ENCODE measurements at regions not wholly inside any gene's neighbourhood (a gene's known extent, or its start where the extent isn't known, plus 50 kb on each side); places are given as distances from the start of the nearest gene placed in this dataset.
"Not testable (repeated sequence)": the region's sequence is repeated elsewhere in the genome, so short reads cannot be mapped to it uniquely, and the experiment has no call there.

DNA sequence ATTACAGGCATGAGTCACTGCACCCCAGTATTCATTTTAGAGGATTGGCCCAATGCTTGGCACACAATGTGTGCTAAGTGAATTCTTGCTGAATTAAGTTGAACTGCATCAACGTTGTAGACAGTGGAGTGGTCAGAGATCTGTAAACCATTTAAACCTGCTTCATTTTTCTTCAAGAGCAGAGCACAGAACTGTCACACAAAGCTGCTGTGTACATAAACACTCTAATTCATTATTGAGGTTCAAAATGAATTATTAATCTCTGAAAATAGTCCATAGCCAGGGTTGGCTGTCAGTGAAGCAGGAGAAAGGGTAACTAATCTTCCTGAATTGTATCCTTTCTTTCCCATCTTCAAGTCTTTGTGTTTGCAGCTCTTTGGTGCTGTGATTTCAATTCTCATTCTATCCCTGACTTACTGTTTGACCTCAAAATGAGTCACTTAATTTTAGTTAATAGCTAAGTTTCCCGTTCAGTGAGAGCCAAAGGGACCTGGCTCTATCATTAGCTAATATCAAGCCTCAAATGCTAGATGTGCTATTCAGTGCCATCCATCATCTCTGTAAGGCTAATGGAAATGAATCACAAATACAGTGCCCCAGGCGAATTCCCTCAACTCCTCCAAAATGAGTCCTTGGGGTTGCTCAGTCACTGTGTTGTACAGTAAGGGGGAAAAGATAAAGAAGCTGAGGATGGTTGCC is 77.0 kb upstream of the TSC22D1 start:
- no peak for DNase-seq

DNA sequence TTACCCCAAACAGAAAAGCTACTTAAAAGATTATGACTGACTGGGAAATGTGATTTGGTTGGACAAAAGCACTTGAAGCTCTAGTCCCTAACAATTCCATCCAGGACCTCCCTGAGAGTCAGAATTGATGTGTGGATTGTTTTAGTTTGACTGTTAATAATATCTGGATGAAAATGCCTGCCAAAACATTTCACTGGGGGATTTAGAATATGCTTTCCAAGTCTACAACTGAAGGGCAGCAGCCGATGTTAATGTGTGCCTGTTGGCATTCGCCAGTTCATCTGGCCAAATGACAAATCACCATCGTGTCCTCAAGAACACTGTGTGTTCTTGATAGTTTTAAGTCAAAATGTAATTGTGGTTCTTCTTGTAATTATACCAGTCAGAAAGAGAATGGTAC is 76.0 kb upstream of the TSC22D1 start:
- DNase-seq = no peak

DNA sequence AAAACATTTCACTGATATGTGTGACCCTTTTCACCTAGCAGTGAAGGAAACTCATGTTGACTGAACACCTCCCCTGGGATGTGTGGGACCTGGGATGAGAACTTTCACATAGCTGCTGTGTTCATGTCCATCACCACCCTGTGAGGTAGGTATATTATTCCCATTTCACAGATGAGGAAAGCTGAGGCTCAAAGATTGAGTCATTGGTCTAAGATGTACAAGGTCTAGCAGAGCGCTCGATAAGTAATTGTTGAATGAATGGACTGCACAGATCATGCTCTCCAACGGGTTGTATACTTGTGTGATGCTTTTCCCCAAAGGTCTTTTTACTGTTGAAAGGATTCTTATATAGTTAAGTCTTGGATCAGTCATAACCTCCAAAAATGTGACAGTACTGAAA is 75.6 kb upstream of the TSC22D1 start:
- no peak for DNase-seq

DNA sequence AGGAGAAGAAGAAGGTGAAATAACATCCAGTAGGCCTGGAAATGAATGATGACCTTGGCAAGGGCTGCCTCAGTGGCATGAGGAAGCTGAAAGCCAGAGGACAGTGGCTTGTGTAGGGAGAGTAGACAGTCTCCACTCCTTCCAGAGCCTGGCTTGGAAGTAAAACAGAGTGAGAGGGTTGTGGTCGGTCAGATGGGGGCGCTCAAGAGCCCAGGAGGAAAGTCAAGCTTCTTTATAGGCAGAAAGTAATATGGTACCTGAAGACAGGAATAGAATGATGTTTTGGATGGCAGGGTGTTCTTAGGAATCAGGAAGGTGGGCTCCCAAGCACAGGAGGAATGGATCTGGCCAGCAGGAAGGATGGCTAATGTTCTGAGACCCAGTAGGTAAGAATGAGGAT is 75.1 kb upstream of the TSC22D1 start:
- DNase-seq = peak in 1 of 2 donors; percentile 30

DNA sequence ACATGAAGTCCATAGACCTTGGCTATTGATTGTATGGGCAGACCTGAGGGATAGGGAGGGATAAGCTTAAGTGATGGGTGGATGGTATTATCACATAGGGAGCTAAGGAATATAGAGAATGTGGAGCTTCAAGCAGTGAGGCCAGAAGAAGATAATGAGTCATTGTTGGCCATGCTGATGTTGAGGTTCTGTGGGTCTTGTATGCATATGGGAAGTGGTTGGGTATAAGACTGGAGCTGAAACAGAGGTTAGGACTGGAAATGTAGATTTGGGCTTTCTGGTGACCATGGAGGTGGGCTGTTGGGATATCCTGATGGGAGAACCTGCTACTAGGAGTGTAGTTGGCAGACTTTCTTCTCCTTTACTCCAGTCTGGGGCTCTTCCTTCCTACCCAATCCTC is 73.7 kb upstream of the TSC22D1 start:
- no peak for DNase-seq

DNA sequence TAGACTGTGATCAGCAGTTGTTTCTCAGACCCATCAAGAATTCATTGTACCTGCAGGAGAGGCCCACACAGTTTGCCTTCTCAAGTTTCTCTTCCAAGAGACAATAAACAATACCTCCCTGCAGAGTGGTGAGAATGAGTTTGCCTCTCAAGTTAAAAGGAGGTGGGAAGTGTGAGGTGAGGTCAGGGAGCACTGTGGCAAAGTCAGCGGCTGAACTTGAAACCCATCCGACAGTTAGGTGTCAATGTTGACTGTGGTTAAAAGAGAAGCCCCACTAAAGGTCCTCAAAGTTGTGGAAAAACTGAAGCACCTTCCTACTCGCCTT is 72.9 kb upstream of the TSC22D1 start:
- DNase-seq = no peak

DNA sequence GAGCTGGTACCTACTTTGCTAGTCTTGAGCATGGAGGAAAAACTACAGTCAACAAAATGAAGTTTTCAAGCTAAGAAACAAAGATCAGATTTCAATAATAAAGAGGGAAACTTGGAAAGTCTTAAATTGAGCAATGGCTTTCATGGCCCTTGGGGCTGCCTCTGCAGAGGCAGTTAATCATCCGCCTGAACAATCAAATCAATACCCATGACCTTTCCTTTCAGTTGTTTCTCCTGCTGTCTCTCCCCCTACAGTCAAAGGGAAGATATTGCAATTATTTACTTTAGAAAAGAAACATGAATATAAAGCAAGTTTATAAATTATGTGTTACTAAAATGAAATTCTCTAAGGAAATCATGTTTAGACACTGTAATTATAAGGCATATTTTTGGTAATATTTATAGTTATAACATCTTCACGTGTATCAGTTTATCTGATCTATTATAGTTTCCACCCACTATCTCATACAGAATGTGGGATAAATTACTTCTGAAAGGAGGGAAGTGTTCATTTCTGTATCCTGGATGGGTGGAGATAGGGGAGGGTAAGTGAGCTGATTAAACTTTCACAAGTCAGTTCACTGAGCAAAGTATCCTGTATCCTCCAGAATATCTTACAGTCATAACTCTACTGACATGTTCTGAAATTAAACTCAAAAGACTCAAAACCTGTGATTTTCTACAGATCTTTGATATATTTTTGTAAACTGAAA is 72.4 kb upstream of the TSC22D1 start:
- peak; percentile 41 to 44 for DNase-seq

DNA sequence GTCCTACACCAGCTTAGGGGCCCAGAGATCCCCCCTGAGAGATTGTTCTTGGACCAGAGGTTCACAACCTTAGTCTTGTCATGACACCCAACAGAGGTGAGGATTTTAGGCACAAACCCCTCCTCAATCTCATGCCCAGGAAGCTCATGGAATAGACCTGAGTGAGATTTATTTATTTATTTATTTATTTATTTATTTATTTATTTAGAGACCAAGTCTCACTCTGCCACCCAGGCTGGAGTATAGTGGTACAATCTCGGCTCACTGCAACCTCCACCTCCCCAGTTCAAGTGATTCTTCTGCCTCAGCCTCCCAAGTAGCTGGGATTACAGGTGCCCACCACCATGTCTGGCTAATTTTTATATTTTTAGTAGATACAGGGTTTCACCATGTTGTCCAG is 71.4 kb upstream of the TSC22D1 start:
- not testable (repeated sequence) for DNase-seq

DNA sequence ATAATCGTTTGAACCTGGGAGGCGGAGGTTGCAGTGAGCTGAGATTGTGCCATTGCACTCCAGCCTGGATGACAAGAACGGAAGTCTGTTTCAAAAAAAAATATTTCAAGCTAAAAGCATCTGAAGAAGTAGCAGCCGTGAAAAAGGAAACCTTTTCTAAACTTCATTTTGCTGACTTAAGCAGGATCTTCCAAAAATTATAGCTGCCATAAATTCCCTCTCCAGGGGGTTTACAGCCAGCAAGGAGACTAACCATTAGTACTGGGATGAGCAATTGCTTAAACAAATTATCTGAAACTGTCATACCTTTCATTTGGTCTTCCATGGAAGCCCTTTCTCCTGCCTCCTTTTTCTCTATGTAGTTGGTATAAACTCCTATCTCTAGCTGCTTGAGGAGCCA is 69.9 kb upstream of the TSC22D1 start:
- no peak for DNase-seq

DNA sequence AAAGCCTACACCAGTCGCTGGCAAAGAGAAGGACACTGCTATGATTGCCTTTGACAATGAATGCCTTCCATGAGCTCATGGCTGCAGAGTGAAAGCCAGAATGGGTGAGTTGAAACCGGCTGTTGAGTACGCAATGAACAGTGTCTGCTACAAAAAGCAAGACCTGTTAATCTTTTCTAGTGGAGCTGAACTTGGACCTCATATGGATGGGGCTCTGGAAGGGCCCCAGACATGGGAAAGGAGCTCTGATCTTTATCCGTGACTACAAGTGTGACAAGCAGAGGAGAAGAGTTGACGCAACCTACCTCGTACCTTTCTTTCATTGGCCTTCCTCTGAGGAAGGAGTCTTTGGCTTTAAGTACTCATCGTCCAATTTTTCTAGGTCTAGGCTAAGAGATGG is 67.1 kb upstream of the TSC22D1 start:
- no peak for DNase-seq

DNA sequence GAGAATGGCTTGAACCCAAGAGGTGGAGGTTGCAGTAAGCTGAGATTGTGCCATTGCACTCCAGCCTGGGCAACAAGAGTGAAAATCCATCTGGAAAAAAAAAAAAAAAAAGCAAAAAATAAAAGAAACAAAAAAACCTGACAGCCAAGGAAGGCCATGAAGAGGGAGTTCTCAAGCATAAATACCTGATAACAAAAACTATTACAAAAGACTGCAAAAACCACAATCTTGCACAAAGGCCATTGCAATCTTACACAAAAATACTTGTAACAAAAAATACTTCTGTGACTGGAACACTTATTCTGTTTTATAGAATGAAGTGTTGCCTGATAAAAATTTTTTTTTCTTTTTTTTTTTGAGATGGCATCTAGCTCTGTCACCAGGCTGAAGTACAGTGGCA is 61.5 kb upstream of the TSC22D1 start:
- DNase-seq = no peak

DNA sequence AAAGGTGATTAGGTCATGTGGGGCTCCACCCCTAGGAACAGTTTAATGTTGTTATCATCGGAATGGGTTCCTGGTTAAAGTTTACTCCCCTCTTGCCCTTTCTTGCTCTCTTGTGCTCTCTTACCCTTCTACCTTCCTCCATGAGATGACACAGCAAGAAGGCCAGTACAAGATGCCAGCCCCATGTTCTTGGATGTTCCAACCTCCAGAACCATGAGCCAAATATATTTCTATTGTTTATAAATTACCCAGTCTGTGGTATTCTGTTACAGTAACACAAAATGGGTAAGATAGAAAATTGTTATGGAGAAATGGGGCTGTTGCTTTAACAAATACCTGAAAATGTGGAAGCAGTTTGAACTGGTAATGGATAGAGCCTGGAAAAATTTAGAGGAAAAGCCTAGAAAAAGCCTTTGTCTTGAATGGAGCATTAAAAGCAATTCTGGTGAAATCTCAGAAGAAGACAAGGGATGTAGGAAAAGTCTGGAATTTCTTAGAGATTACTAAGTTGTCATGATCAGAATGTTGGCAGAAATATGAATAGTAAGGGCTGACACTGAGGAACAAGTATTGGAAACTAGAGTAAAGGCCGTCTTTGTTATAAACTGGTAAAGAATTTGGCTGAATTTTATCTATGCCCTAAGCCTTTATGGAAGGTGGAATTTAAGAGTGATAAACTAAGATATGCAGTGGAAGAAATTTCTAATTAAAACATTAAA is 53.5 kb upstream of the TSC22D1 start:
- no peak for DNase-seq

DNA sequence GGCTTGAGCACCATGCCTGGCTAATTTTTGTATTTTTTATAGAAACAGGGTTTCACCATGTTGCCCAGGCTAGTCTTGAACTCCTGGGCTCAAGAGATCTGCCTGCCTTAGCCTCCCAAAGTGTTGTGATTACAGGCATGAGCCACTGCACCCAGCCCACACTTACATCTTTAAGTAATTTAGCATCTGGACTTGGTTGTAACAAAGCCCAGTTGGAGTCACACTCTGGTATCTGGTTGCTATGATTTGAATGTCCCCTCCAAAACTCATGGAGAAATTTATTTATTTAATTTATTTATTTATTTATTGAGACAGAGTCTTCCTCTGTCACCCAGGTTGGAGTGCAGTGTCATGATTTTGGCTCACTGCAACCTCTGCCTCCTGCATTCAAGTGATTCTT is 52.7 kb upstream of the TSC22D1 start:
- not testable (repeated sequence) for DNase-seq

DNA sequence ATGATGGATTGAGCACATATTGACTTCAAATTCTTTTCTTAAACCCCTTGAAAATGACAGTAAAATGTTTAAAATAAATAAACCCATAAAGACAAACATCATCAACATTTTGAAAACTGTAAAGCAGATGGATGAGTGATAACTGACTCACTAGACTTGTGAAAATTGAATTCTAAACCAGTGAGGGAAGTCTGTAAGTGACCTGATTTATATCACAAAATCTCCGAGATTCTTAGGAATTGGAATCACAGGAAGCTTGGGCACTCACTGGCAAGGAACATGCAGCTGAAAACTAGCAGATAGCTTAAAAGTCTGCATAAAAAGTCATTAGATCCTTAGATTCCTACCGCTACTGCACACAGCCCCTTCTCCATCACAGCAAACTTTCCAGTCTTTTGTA is 51.3 kb upstream of the TSC22D1 start:
- DNase-seq = no peak

DNA sequence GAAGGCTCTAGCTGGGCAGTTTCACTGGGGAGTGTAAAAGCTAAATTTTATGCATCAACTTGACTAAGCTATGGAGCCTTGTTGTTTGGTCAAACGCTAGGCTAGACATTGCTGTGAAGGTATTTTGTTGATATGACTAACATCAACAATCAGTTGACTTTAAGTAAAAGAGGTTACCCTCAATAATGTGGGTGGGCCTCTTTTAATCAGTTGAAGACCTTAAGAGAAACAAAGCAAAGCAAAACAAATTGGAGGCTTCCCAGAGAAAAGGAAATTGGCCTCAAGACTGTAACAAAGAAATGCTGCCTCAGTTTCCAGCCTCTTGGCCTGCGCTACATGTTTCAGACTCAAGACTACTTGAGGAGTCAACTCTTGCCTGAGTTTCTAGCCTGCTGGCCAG is 50.0 kb upstream of the TSC22D1 start:
- no peak for DNase-seq
